ENCODE measurements at regions not wholly inside any gene's neighbourhood (a gene's known extent, or its start where the extent isn't known, plus 50 kb on each side); places are given as distances from the start of the nearest gene placed in this dataset.

DNA sequence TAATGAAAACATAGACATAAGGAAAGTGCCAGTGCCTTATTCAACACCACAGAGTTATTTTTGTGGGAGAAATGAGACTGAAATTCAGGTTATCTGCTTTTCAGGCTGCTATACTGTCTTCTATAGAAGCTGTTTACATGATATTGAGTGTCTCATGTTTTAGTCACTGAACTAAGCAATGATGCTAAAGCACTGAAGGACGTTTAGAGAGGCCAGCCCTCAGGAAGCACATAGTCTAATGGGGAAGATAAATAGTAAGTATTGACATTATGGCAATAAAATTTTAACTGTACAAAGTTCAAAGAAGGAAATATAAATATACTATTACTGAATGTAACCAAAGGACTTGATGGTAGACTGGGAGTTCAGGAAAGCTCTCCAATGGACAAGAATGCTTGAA, 186.4 kb upstream of the ZC3H15 start:
- TF ChIP-seq, protein P1, sequence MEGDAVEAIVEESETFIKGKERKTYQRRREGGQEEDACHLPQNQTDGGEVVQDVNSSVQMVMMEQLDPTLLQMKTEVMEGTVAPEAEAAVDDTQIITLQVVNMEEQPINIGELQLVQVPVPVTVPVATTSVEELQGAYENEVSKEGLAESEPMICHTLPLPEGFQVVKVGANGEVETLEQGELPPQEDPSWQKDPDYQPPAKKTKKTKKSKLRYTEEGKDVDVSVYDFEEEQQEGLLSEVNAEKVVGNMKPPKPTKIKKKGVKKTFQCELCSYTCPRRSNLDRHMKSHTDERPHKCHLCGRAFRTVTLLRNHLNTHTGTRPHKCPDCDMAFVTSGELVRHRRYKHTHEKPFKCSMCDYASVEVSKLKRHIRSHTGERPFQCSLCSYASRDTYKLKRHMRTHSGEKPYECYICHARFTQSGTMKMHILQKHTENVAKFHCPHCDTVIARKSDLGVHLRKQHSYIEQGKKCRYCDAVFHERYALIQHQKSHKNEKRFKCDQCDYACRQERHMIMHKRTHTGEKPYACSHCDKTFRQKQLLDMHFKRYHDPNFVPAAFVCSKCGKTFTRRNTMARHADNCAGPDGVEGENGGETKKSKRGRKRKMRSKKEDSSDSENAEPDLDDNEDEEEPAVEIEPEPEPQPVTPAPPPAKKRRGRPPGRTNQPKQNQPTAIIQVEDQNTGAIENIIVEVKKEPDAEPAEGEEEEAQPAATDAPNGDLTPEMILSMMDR (IDR thresholded peaks at IDR 0.05), result no peak
- TF ChIP-seq POLR2A (IDR thresholded peaks at IDR 0.05), result no peak
- no peak for TF ChIP-seq POLR2AphosphoS5 (IDR thresholded peaks at IDR 0.05)
- no peak for TF ChIP-seq EP300 (IDR thresholded peaks at IDR 0.05)
